ENCODE measurements at regions not wholly inside any gene's neighbourhood (a gene's known extent, or its start where the extent isn't known, plus 50 kb on each side); places are given as distances from the start of the nearest gene placed in this dataset.
"Not testable (repeated sequence)": the region's sequence is repeated elsewhere in the genome, so short reads cannot be mapped to it uniquely, and the experiment has no call there.

DNA sequence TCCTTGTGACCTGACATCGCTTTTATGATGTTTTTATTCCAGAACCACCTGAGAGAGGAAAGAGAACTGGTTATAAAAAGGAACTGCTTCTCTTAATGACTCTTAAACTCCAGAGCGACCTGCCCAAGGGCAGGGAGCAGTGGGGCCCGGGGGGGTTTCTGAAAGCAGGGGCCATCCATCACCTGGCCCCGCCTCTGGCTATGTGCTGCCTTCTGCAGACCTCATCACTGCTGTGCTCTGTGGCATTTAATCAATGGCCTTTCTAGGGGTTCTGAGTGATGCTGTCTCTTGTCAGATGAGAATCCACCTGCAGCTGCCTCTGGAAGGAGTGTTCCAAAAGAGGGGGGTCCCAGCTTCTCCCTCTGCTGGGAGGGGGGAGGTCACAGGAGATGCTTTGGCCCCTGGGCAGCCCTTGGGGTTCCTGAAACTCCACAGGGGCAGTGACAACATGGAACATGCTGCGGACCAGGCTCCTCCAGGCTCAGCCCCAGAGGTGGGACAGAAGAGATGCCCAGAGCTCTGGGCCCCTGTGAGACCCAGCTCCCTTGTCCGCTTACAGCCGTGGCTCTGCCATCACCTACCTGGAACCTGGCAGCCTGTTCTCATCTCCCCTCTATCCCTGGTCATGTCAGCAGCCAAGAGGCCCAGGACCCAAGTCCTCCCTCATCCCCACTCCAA is 177.1 kb upstream of the SULF2 start:
- Mint-ChIP-seq H3K36me3 (ENCODE audit: insufficient read depth) (no peaks in the 10 kb centered on the region), H3K9me3 (ENCODE audit: low read depth) (no peaks in the 10 kb centered on the region), H3K4me3 (ENCODE audit: low read depth) (no peak overlapping the region), H3K4me1 (ENCODE audit: low read depth) (peaks cover 21% of the 10 kb centered on the region), H3K27ac (no peak overlapping the region), H3K27me3 (no peaks in the 10 kb centered on the region)
- TF ChIP-seq, protein P1, sequence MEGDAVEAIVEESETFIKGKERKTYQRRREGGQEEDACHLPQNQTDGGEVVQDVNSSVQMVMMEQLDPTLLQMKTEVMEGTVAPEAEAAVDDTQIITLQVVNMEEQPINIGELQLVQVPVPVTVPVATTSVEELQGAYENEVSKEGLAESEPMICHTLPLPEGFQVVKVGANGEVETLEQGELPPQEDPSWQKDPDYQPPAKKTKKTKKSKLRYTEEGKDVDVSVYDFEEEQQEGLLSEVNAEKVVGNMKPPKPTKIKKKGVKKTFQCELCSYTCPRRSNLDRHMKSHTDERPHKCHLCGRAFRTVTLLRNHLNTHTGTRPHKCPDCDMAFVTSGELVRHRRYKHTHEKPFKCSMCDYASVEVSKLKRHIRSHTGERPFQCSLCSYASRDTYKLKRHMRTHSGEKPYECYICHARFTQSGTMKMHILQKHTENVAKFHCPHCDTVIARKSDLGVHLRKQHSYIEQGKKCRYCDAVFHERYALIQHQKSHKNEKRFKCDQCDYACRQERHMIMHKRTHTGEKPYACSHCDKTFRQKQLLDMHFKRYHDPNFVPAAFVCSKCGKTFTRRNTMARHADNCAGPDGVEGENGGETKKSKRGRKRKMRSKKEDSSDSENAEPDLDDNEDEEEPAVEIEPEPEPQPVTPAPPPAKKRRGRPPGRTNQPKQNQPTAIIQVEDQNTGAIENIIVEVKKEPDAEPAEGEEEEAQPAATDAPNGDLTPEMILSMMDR (IDR thresholded peaks at IDR 0.05; ENCODE audit: unreplicated experiment) = no peak
- DNase-seq (ENCODE audit: low spot score, unreplicated experiment) = no peak

GRCh38 chr20:47960769-47961541 is 175.7 kb upstream of the SULF2 start:
- H3K4me1 Mint-ChIP-seq (ENCODE audit: low read depth) = peaks cover 21% of the 10 kb centered on the region
- TF ChIP-seq, protein P1 (IDR thresholded peaks at IDR 0.05; ENCODE audit: unreplicated experiment) = no peak
- no peaks in the 10 kb centered on the region for H3K36me3 Mint-ChIP-seq (ENCODE audit: insufficient read depth)
- DNase-seq (ENCODE audit: low spot score, unreplicated experiment) = no peak
- H3K27ac Mint-ChIP-seq = peak overlapping the region; percentile 3
- H3K4me3 Mint-ChIP-seq (ENCODE audit: low read depth) = no peak overlapping the region
- H3K27me3 Mint-ChIP-seq = no peaks in the 10 kb centered on the region
- H3K9me3 Mint-ChIP-seq (ENCODE audit: low read depth) = no peaks in the 10 kb centered on the region

- Mint-ChIP-seq H3K9me3 (ENCODE audit: low read depth) (no peaks in the 10 kb centered on the region), H3K27me3 (no peaks in the 10 kb centered on the region), H3K27ac (peak overlapping the region; percentile 3), H3K4me1 (ENCODE audit: low read depth) (peaks cover 25% of the 10 kb centered on the region), H3K4me3 (ENCODE audit: low read depth) (no peak overlapping the region), H3K36me3 (ENCODE audit: insufficient read depth) (no peaks in the 10 kb centered on the region)
- no peak for DNase-seq (ENCODE audit: low spot score, unreplicated experiment)
- TF ChIP-seq, protein P1 (IDR thresholded peaks at IDR 0.05; ENCODE audit: unreplicated experiment) = no peak
Observed at GRCh38 chr20:47960277-47960676, 175.0 kb upstream of the SULF2 start.

GRCh38 chr20:47957989-47958801 is 172.9 kb upstream of the SULF2 start:
- peaks cover 25% of the 10 kb centered on the region for H3K4me1 Mint-ChIP-seq (ENCODE audit: low read depth)
- not testable (repeated sequence) for H3K36me3 Mint-ChIP-seq (ENCODE audit: insufficient read depth); H3K9me3 Mint-ChIP-seq (ENCODE audit: low read depth); H3K27me3 Mint-ChIP-seq; H3K4me3 Mint-ChIP-seq (ENCODE audit: low read depth); H3K27ac Mint-ChIP-seq; DNase-seq (ENCODE audit: low spot score, unreplicated experiment)

GRCh38 chr20:47957135-47957534 is 171.9 kb upstream of the SULF2 start:
- TF ChIP-seq, protein P1 (IDR thresholded peaks at IDR 0.05; ENCODE audit: unreplicated experiment) = no peak
- no peaks in the 10 kb centered on the region for H3K36me3 Mint-ChIP-seq (ENCODE audit: insufficient read depth)
- H3K27ac Mint-ChIP-seq = no peak overlapping the region
- H3K4me3 Mint-ChIP-seq (ENCODE audit: low read depth) = no peak overlapping the region
- peaks cover 7% of the 10 kb centered on the region for H3K27me3 Mint-ChIP-seq
- H3K9me3 Mint-ChIP-seq (ENCODE audit: low read depth) = no peaks in the 10 kb centered on the region
- no peak for DNase-seq (ENCODE audit: low spot score, unreplicated experiment)
- H3K4me1 Mint-ChIP-seq (ENCODE audit: low read depth) = peaks cover 15% of the 10 kb centered on the region

Measured in progenitor cell of endocrine pancreas (in vitro differentiated cells).